BJ (cell line): ENCODE measurements at regions not wholly inside any gene's neighbourhood (a gene's known extent, or its start where the extent isn't known, plus 50 kb on each side); places are given as distances from the start of the nearest gene placed in this dataset.

Experiments used
- CTCF ChIA-PET: fragments of 350-600 bp; formaldehyde crosslinking; extraction: SDS; loops from one replicate; lab custom pipeline; 2021; ENCODE audit warnings: antibody characterized with exemption, inconsistent platforms; lab: Yijun Ruan, JAX
- POLR2A ChIA-PET: fragments of 300-600 bp; sonication (Branson Sonifier 250); formaldehyde crosslinking; extraction: SDS; loops from one replicate; lab custom pipeline; 2021; ENCODE audit warnings: antibody characterized with exemption; lab: Charles Lee
- DNase-seq: peaks from one replicate; pipeline ENCODE4 v3.0.0-alpha.2; 2011; ENCODE audit warnings: low read depth
- H3K27me3 ChIP-seq: 2 replicates; pipeline ENCODE4 v1.6.0; 2011; ENCODE audit warnings: low read length; ENCODE audit not compliant: control insufficient read depth, insufficient read depth
- H3K36me3 ChIP-seq: 2 replicates; pipeline ENCODE4 v1.5.1; 2011; ENCODE audit warnings: low read length; ENCODE audit not compliant: control insufficient read depth, insufficient read depth
- H3K4me3 ChIP-seq: 2 replicates; pipeline ENCODE4 v1.5.1; 2011; ENCODE audit warnings: low read depth, mild to moderate bottlenecking, control low read depth, low read length
- CTCF ChIP-seq: IDR thresholded peaks from 2 replicates; pipeline ENCODE4 v1.5.1; 2011; ENCODE audit warnings: low read depth, mild to moderate bottlenecking, control low read depth, inconsistent platforms, low read length, moderate library complexity; ENCODE audit not compliant: insufficient read depth

- H3K4me3 ChIP-seq = no peak overlapping the region
- ChIA-PET POLR2A (no interaction called here), CTCF (no interaction called here)
- TF ChIP-seq CTCF = no peak
- no peak for DNase-seq
- H3K36me3 ChIP-seq = no peaks in the 10 kb centered on the region
- H3K27me3 ChIP-seq = no peaks in the 10 kb centered on the region
Measured at GRCh38 chr4:141571793-141572192, 64.6 kb upstream of the IL15 start.

- ChIA-PET POLR2A (no interaction called here), CTCF (no interaction called here)
- Histone ChIP-seq H3K36me3 (no peaks in the 10 kb centered on the region), H3K4me3 (no peak overlapping the region), H3K27me3 (no peaks in the 10 kb centered on the region)
- TF ChIP-seq CTCF = no peak
- no peak for DNase-seq
Measured at GRCh38 chr4:141573678-141574077, 62.7 kb upstream of the IL15 start.

GRCh38 chr4:141575884-141576283 is 60.5 kb upstream of the IL15 start:
- CTCF ChIA-PET = no interaction called here
- no peak for DNase-seq
- no peak overlapping the region for H3K4me3 ChIP-seq
- no peaks in the 10 kb centered on the region for H3K36me3 ChIP-seq
- POLR2A ChIA-PET = no interaction called here
- no peak for TF ChIP-seq CTCF
- no peaks in the 10 kb centered on the region for H3K27me3 ChIP-seq

GRCh38 chr4:141576585-141577110 is 59.7 kb upstream of the IL15 start:
- no peaks in the 10 kb centered on the region for H3K27me3 ChIP-seq
- POLR2A ChIA-PET = no interaction called here
- CTCF ChIA-PET = interaction anchor here (0.5 to 1.2 kb wide), 2 partner anchors 9 to 32 kb away, joined by 3 read pairs; no protein-coding TSS in a partner anchor

GRCh38 chr4:141578451-141578850 is 57.9 kb upstream of the IL15 start:
- ChIA-PET POLR2A (no interaction called here), CTCF (no interaction called here)
- DNase-seq = no peak
- Histone ChIP-seq H3K36me3 (no peaks in the 10 kb centered on the region), H3K27me3 (no peaks in the 10 kb centered on the region), H3K4me3 (no peak overlapping the region)
- no peak for TF ChIP-seq CTCF

More at GRCh38 chr4:141576585-141577110, 59.7 kb upstream of the IL15 start:
- H3K4me3 ChIP-seq = no peak overlapping the region
- no peaks in the 10 kb centered on the region for H3K36me3 ChIP-seq
- no peak for DNase-seq
- TF ChIP-seq CTCF = no peak
